ENCODE measurements at regions not wholly inside any gene's neighbourhood (a gene's known extent, or its start where the extent isn't known, plus 50 kb on each side); places are given as distances from the start of the nearest gene placed in this dataset.

GRCh38 chr6:154885214-154885613 is 109.9 kb upstream of the TIAM2 start:
- TF ChIP-seq CTCF (IDR thresholded peaks at IDR 0.05) (no peak), EZH2 (IDR thresholded peaks at IDR 0.05; ENCODE audit: borderline replicate concordance, insufficient read depth, low read depth, low read length, poor library complexity, severe bottlenecking) (no peak)
- Mint-ChIP-seq H3K27me3 (no peaks in the 10 kb centered on the region), H3K4me1 (no peaks in the 10 kb centered on the region), H3K9me3 (ENCODE audit: insufficient read depth) (no peaks in the 10 kb centered on the region), H3K27ac (no peak overlapping the region), H3K4me3 (no peak overlapping the region)
- no peak overlapping the region for H3K27ac ChIP-seq (ENCODE audit: low read length in 2 of 2)
- no peak overlapping the region for H2AFZ ChIP-seq (ENCODE audit: insufficient read depth, low read depth, low read length, poor library complexity, severe bottlenecking)
- peaks cover 0 to 2% of the 10 kb centered on the region in 2 experiments for H3K36me3 ChIP-seq (replicated peaks in 1 of 2; ENCODE audit: control extremely low read depth in 1 of 2, control insufficient read depth in 1 of 2, extremely low read depth in 1 of 2, insufficient read depth in 2 of 2, low read length in 1 of 2)
- H3K79me2 ChIP-seq (ENCODE audit: control insufficient read depth, insufficient read depth, low read length): peaks cover 2% of the 10 kb centered on the region
- no peak overlapping the region for H3K9ac ChIP-seq (ENCODE audit: low read length)
- H3K4me3 ChIP-seq (ENCODE audit: control extremely low read depth in 1 of 5, extremely low read depth in 1 of 5, insufficient read depth in 1 of 5, low read depth in 2 of 5, low read length in 4 of 5): no peak overlapping the region
- WGBS (ENCODE audit: insufficient coverage): 91% methylated on average over 2 of the region's 2 CpGs
- ATAC-seq (ENCODE audit: low read depth) (no peak), DNase-seq (no peak)
- ChIA-PET POLR2A (no interaction called here), CTCF (no interaction called here)
- intact Hi-C loops (cut with micrococcal nuclease): no loop called here
- no peaks in the 10 kb centered on the region for H3K9me3 ChIP-seq (ENCODE audit: control extremely low read depth in 1 of 3, control insufficient read depth in 2 of 3, insufficient read depth in 1 of 3, low read length in 2 of 3)
- no peak overlapping the region for H3K4me2 ChIP-seq (replicated peaks; ENCODE audit: low read depth, low read length, poor library complexity, severe bottlenecking)
- no peaks in the 10 kb centered on the region for H4K20me1 ChIP-seq (ENCODE audit: control insufficient read depth, insufficient read depth, low read length, poor library complexity, severe bottlenecking)
- H3K27me3 ChIP-seq (replicated peaks in 1 of 4; ENCODE audit: control extremely low read depth in 1 of 4, control insufficient read depth in 3 of 4, insufficient read depth in 4 of 4, low read length in 3 of 4): no peaks in the 10 kb centered on the region
- no peaks in the 10 kb centered on the region for H3K4me1 ChIP-seq (ENCODE audit: control insufficient read depth in 2 of 2, insufficient read depth in 2 of 2, low read length in 2 of 2)

- H3K9me3 Mint-ChIP-seq (ENCODE audit: insufficient read depth): no peaks in the 10 kb centered on the region
- no peaks in the 10 kb centered on the region for H3K27me3 ChIP-seq (replicated peaks in 1 of 4; ENCODE audit: control extremely low read depth in 1 of 4, control insufficient read depth in 3 of 4, insufficient read depth in 4 of 4, low read length in 3 of 4)
- H3K4me1 Mint-ChIP-seq: no peaks in the 10 kb centered on the region
- H3K4me1 ChIP-seq (ENCODE audit: control insufficient read depth in 2 of 2, insufficient read depth in 2 of 2, low read length in 2 of 2): no peaks in the 10 kb centered on the region
- no peaks in the 10 kb centered on the region for H3K9me3 ChIP-seq (ENCODE audit: control extremely low read depth in 1 of 3, control insufficient read depth in 2 of 3, insufficient read depth in 1 of 3, low read length in 2 of 3)
- H3K4me3 Mint-ChIP-seq: no peak overlapping the region
- POLR2A ChIA-PET: no interaction called here
- H2AFZ ChIP-seq (ENCODE audit: insufficient read depth, low read depth, low read length, poor library complexity, severe bottlenecking): no peak overlapping the region
- no peaks in the 10 kb centered on the region for H3K27me3 Mint-ChIP-seq
- no peak overlapping the region for H3K4me2 ChIP-seq (replicated peaks; ENCODE audit: low read depth, low read length, poor library complexity, severe bottlenecking)
- DNase-seq: no peak
- H4K20me1 ChIP-seq (ENCODE audit: control insufficient read depth, insufficient read depth, low read length, poor library complexity, severe bottlenecking): no peaks in the 10 kb centered on the region
- no peak overlapping the region for H3K4me3 ChIP-seq (ENCODE audit: control extremely low read depth in 1 of 5, extremely low read depth in 1 of 5, insufficient read depth in 1 of 5, low read depth in 2 of 5, low read length in 4 of 5)
- WGBS (ENCODE audit: insufficient coverage): 91% methylated on average over 4 of the region's 4 CpGs
- intact Hi-C loops (cut with micrococcal nuclease): no loop called here
- no peak overlapping the region for H3K27ac Mint-ChIP-seq
- H3K9ac ChIP-seq (ENCODE audit: low read length): no peak overlapping the region
- no peak for TF ChIP-seq CTCF (IDR thresholded peaks at IDR 0.05)
- peaks cover 2% of the 10 kb centered on the region for H3K79me2 ChIP-seq (ENCODE audit: control insufficient read depth, insufficient read depth, low read length)
- CTCF ChIA-PET: interaction anchor here (0.9 kb wide), 1 partner anchor 180 kb away, joined by 3 read pairs; no protein-coding TSS in a partner anchor
- peaks cover 0 to 2% of the 10 kb centered on the region in 2 experiments for H3K36me3 ChIP-seq (replicated peaks in 1 of 2; ENCODE audit: control extremely low read depth in 1 of 2, control insufficient read depth in 1 of 2, extremely low read depth in 1 of 2, insufficient read depth in 2 of 2, low read length in 1 of 2)
- H3K27ac ChIP-seq (ENCODE audit: low read length in 2 of 2): no peak overlapping the region
- no peak for ATAC-seq (ENCODE audit: low read depth)
Measured at GRCh38 chr6:154886016-154886415, 109.1 kb upstream of the TIAM2 start.
